ENCODE measurements at regions not wholly inside any gene's neighbourhood (a gene's known extent, or its start where the extent isn't known, plus 50 kb on each side); places are given as distances from the start of the nearest gene placed in this dataset.

GRCh38 chr2:145961846-145962245, 1441.9 kb upstream of the ZEB2 start:
- DNase-seq (ENCODE audit: low read depth): no peak
- TF ChIP-seq CTCF (IDR thresholded peaks at IDR 0.05; ENCODE audit: insufficient read depth, low read depth, low read length): no peak
- H3K4me3 ChIP-seq (ENCODE audit: low read depth, low read length): no peak overlapping the region

- TF ChIP-seq CTCF (IDR thresholded peaks at IDR 0.05; ENCODE audit: insufficient read depth, low read depth, low read length): no peak
- no peak for DNase-seq (ENCODE audit: low read depth)
- H3K4me3 ChIP-seq (ENCODE audit: low read depth, low read length): no peak overlapping the region
Observed at GRCh38 chr2:145960479-145961163, 1440.7 kb upstream of the ZEB2 start.

GRCh38 chr2:145958611-145959010, 1438.7 kb upstream of the ZEB2 start:
- no peak for TF ChIP-seq CTCF (IDR thresholded peaks at IDR 0.05; ENCODE audit: insufficient read depth, low read depth, low read length)
- DNase-seq (ENCODE audit: low read depth): no peak
- no peak overlapping the region for H3K4me3 ChIP-seq (ENCODE audit: low read depth, low read length)

DNA sequence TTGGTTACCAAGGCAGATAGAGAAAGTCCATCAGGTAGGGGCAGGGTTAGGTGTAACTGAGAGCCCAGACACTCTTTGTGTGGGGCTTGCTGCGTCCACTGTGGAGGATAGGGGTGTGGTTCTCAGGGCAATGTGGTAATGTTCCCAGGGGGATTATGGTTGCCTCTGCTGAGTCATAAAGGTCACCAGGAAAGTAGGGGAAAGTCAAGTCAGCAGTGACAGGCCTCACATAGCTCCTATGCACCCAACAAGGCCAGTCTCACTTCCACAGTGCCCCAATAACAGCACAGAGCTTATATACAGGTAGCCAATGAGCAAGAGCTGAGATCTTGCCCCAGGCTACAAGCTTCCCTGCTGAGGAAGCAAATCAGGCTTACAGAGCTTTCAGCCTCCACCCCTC, 1438.0 kb upstream of the ZEB2 start:
- H3K4me3 ChIP-seq (ENCODE audit: low read depth, low read length): no peak overlapping the region
- DNase-seq (ENCODE audit: low read depth): peak; percentile 26
- no peak for TF ChIP-seq CTCF (IDR thresholded peaks at IDR 0.05; ENCODE audit: insufficient read depth, low read depth, low read length)

DNA sequence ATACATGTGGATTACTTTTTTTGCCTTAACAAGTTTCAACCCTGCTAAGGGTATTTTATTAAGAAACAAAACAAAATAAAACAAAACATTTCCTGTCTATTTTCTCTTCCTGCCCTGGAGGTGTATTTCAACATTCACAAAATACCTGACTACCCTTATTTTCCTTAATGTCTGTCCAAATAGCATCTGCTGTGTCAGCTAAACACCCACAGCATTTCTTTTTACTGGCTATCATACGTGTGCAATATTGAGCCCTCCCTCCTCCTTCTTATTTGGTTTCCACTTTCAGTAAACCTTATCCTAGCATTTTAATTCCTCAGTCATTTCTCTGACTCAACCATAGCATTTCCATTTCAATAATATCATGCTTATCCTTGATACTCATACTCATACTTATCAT, 1420.0 kb upstream of the ZEB2 start:
- no peak overlapping the region for H3K4me3 ChIP-seq (ENCODE audit: low read depth, low read length)
- TF ChIP-seq CTCF (IDR thresholded peaks at IDR 0.05; ENCODE audit: insufficient read depth, low read depth, low read length): no peak
- DNase-seq (ENCODE audit: low read depth): no peak

- no peak overlapping the region for H3K4me3 ChIP-seq (ENCODE audit: low read depth, low read length)
Observed at GRCh38 chr2:145935016-145935415, 1415.1 kb upstream of the ZEB2 start.

More at GRCh38 chr2:145935016-145935415, 1415.1 kb upstream of the ZEB2 start:
- TF ChIP-seq CTCF (IDR thresholded peaks at IDR 0.05; ENCODE audit: insufficient read depth, low read depth, low read length): no peak
- no peak for DNase-seq (ENCODE audit: low read depth)
